H1 (cell line): ENCODE measurements at regions not wholly inside any gene's neighbourhood (a gene's known extent, or its start where the extent isn't known, plus 50 kb on each side); places are given as distances from the start of the nearest gene placed in this dataset.

ENCODE experiments used
- CTCF ChIA-PET: fragments of 300-600 bp; sonication (Branson Sonifier 250); formaldehyde crosslinking; loops from one replicate; lab custom pipeline; 2021; ENCODE audit not compliant: partially characterized antibody; lab: Charles Lee
- POLR2A ChIA-PET: fragments of 300-600 bp; sonication (Branson Sonifier 250); formaldehyde crosslinking; loops from one replicate; lab custom pipeline; 2021; ENCODE audit warnings: inconsistent platforms; ENCODE audit not compliant: partially characterized antibody; lab: Charles Lee
- DNase-seq, 2 experiments: peaks; one replicate each; pipeline versions ENCODE4 v3.0.0 to v3.0.0-alpha.2; 2010 to 2022; ENCODE audit warnings: low spot score in 2 of 2, low read depth in 1 of 2, mixed read lengths in 1 of 2
- FAIRE-seq: peaks from 2 replicates; lab custom pipeline; 2011; peaks lifted over from hg19 to GRCh38; lab: Jason Lieb, UNC
- H2AFZ ChIP-seq: 2 replicates; pipeline ENCODE4 v1.8.1; 2012; ENCODE audit warnings: low read length, inconsistent platforms
- H2AK5ac ChIP-seq: 2 replicates; pipeline ENCODE4 v1.6.1; 2013; ENCODE audit warnings: low read depth, low read length
- H2BK120ac ChIP-seq: replicated peaks from 2 replicates; pipeline ENCODE3; 2013; ENCODE audit warnings: low read depth, low read length, inconsistent platforms
- H2BK12ac ChIP-seq: 2 replicates; pipeline ENCODE4 v1.6.1; 2013; ENCODE audit warnings: low read depth, low read length
- H2BK15ac ChIP-seq: 2 replicates; pipeline ENCODE4 v1.6.1; 2013; ENCODE audit warnings: low read length
- H2BK20ac ChIP-seq: 2 replicates; pipeline ENCODE4 v1.6.1; 2013; ENCODE audit warnings: low read length
- H2BK5ac ChIP-seq: 2 replicates; pipeline ENCODE4 v1.6.1; 2013; ENCODE audit warnings: low read depth, low read length
- H3K14ac ChIP-seq: 2 replicates; pipeline ENCODE4 v1.6.1; 2013; ENCODE audit warnings: inconsistent platforms; ENCODE audit not compliant: insufficient read length
- H3K18ac ChIP-seq: 2 replicates; pipeline ENCODE4 v1.6.1; 2013; ENCODE audit warnings: low read length; ENCODE audit errors: extremely low read depth
- H3K23ac ChIP-seq: 2 replicates; pipeline ENCODE4 v1.6.1; 2013; ENCODE audit warnings: inconsistent platforms; ENCODE audit not compliant: insufficient read length
- H3K23me2 ChIP-seq: 2 replicates; pipeline ENCODE4 v1.6.1; 2013; ENCODE audit warnings: low read depth, low read length
- H3K27ac ChIP-seq: 2 replicates; pipeline ENCODE4 v1.6.1; 2011; ENCODE audit warnings: low read depth, low read length, inconsistent platforms
- H3K27me3 ChIP-seq, 4 experiments: replicated peaks in 1 of 4; 1 replicate in 1 of 4; 2 replicates in 3 of 4; pipeline versions ENCODE4 v1.6.1 to v1.8.1; 2011 to 2013; ENCODE audit warnings: low read length in 3 of 4, mild to moderate bottlenecking in 3 of 4, inconsistent platforms in 2 of 4, mixed read lengths in 2 of 4, moderate library complexity in 1 of 4; ENCODE audit not compliant: control insufficient read depth in 3 of 4, insufficient read depth in 3 of 4; ENCODE audit errors: extremely low read depth in 1 of 4
- H3K36me3 ChIP-seq, 4 experiments: 2 replicates each; pipeline versions ENCODE4 v1.6.1 to v1.8.1; 2011 to 2013; ENCODE audit warnings: mild to moderate bottlenecking in 4 of 4, low read length in 3 of 4, moderate library complexity in 2 of 4, control low read depth in 1 of 4, inconsistent platforms in 1 of 4; ENCODE audit not compliant: insufficient read depth in 4 of 4, control insufficient read depth in 2 of 4
- H3K4ac ChIP-seq: replicated peaks from 2 replicates; pipeline ENCODE3; 2013; ENCODE audit warnings: low read length, low read depth, mixed read lengths, inconsistent platforms; ENCODE audit not compliant: insufficient read length
- H3K4me1 ChIP-seq, 4 experiments: replicated peaks in 1 of 4; 1 replicate in 1 of 4; 2 replicates in 3 of 4; pipeline versions ENCODE4 v1.6.1 to v1.8.1; 2011 to 2013; ENCODE audit warnings: low read length in 3 of 4, inconsistent platforms in 2 of 4, mixed read lengths in 1 of 4; ENCODE audit not compliant: insufficient read depth in 4 of 4, control insufficient read depth in 3 of 4
- H3K4me2 ChIP-seq, 2 experiments: 2 replicates each; pipeline versions ENCODE4 v1.6.1 to v1.8.1; 2011 to 2013; ENCODE audit warnings: low read depth in 2 of 2, low read length in 2 of 2, control low read depth in 1 of 2, inconsistent platforms in 1 of 2, mild to moderate bottlenecking in 1 of 2; ENCODE audit not compliant: insufficient read depth in 1 of 2
- H3K4me3 ChIP-seq, 4 experiments: fragments of 200-600, 300-600 bp in 1 of 4; sonication (generic), shearing (Covaris generic), sonication (Bioruptor Twin) in 1 of 4; 2 replicates each; pipeline versions ENCODE4 v1.5.1 to v1.8.1; 2011 to 2016; ENCODE audit warnings: low read length in 4 of 4, low read depth in 3 of 4, control low read depth in 2 of 4, inconsistent platforms in 2 of 4, mild to moderate bottlenecking in 2 of 4, mixed read lengths in 1 of 4, moderate library complexity in 1 of 4; ENCODE audit not compliant: insufficient read depth in 2 of 4; ENCODE audit errors: extremely low read depth in 1 of 4
- H3K56ac ChIP-seq: replicated peaks from 2 replicates; pipeline ENCODE3; 2013; ENCODE audit warnings: low read depth, mild to moderate bottlenecking, mixed read lengths, low read length, inconsistent platforms; ENCODE audit not compliant: insufficient read length
- H3K79me1 ChIP-seq: 2 replicates; pipeline ENCODE4 v1.6.1; 2013; ENCODE audit warnings: low read depth, low read length, control low read depth
- H3K79me2 ChIP-seq, 2 experiments: 2 replicates each; pipeline versions ENCODE4 v1.6.1 to v1.8.1; 2012 to 2013; ENCODE audit warnings: low read length in 2 of 2, mild to moderate bottlenecking in 2 of 2, inconsistent platforms in 1 of 2; ENCODE audit not compliant: insufficient read depth in 2 of 2, control insufficient read depth in 1 of 2
- H3K9ac ChIP-seq, 4 experiments: replicated peaks in 1 of 4; 1 replicate in 1 of 4; 2 replicates in 3 of 4; pipeline versions ENCODE4 v1.6.1 to v1.8.1; 2011 to 2013; ENCODE audit warnings: low read depth in 3 of 4, low read length in 3 of 4, control low read depth in 2 of 4, mild to moderate bottlenecking in 2 of 4, moderate library complexity in 2 of 4, inconsistent platforms in 1 of 4; ENCODE audit errors: extremely low read depth in 1 of 4
- H3K9me3 ChIP-seq, 2 experiments: 2 replicates each; pipeline versions ENCODE4 v1.6.1 to v1.8.1; 2012 to 2013; ENCODE audit warnings: mild to moderate bottlenecking in 2 of 2, moderate library complexity in 2 of 2, control low read depth in 1 of 2, inconsistent platforms in 1 of 2, low read depth in 1 of 2, low read length in 1 of 2, mixed read lengths in 1 of 2; ENCODE audit not compliant: insufficient read depth in 2 of 2
- H4K20me1 ChIP-seq, 2 experiments: replicated peaks in 1 of 2; 2 replicates each; pipeline versions ENCODE3 to v1.8.1; 2011 to 2013; ENCODE audit warnings: inconsistent platforms in 2 of 2, low read length in 2 of 2, mild to moderate bottlenecking in 1 of 2; ENCODE audit not compliant: insufficient read depth in 2 of 2, control insufficient read depth in 1 of 2
- H4K5ac ChIP-seq: 2 replicates; pipeline ENCODE4 v1.6.1; 2013; ENCODE audit warnings: low read length, low read depth, mixed read lengths, inconsistent platforms; ENCODE audit not compliant: insufficient read length
- H4K8ac ChIP-seq: 2 replicates; pipeline ENCODE4 v1.8.0; 2013; ENCODE audit warnings: mild to moderate bottlenecking, moderate library complexity, low read length, inconsistent platforms; ENCODE audit not compliant: insufficient read depth; ENCODE audit errors: extremely low read depth
- H4K91ac ChIP-seq: replicated peaks from 2 replicates; pipeline ENCODE3; 2013; ENCODE audit warnings: low read length, mixed read lengths, inconsistent platforms; ENCODE audit not compliant: insufficient read length
- ASH2L ChIP-seq: fragments of 200-600, 300-600 bp; sonication (generic); IDR thresholded peaks from one replicate; pipeline ENCODE4 v1.7.1; 2017; ENCODE audit warnings: low read length
- CBX5 ChIP-seq: fragments of 300-800, 300-1000 bp; sonication (generic); IDR thresholded peaks from 2 replicates; pipeline ENCODE4 v1.7.1; 2016; ENCODE audit warnings: antibody characterized with exemption, low read length, low read depth
- CTBP2 ChIP-seq: IDR thresholded peaks from 2 replicates; pipeline ENCODE4 v1.7.0; 2011; ENCODE audit warnings: borderline replicate concordance, mild to moderate bottlenecking, moderate library complexity, mixed read lengths, low read length; ENCODE audit not compliant: insufficient read depth, insufficient read length
- FOSL1 ChIP-seq: IDR thresholded peaks from 2 replicates; pipeline ENCODE4 v1.6.1; 2011; ENCODE audit warnings: mild to moderate bottlenecking, low read depth, low read length, moderate library complexity; ENCODE audit not compliant: insufficient read depth
- JUN ChIP-seq: IDR thresholded peaks from 2 replicates; pipeline ENCODE4 v1.6.1; 2011; ENCODE audit warnings: low read depth, mild to moderate bottlenecking, improper control_type of control experiment, low read length
- PHF8 ChIP-seq: fragments of 200-600 bp; sonication (generic); conservative IDR thresholded peaks from 2 replicates; pipeline ENCODE4 v1.7.1; 2012; ENCODE audit warnings: low read depth, mild to moderate bottlenecking, inconsistent platforms, low read length, moderate library complexity
- RBBP5 ChIP-seq: IDR thresholded peaks from 2 replicates; pipeline ENCODE4 v1.7.1; 2012; ENCODE audit warnings: low read depth, mild to moderate bottlenecking, inconsistent platforms, low read length, moderate library complexity, borderline replicate concordance
- RXRA ChIP-seq: IDR thresholded peaks from 2 replicates; pipeline ENCODE4 v1.6.1; 2011; ENCODE audit warnings: low read depth, mild to moderate bottlenecking, low read length, moderate library complexity; ENCODE audit not compliant: insufficient read depth
- SAP30 ChIP-seq: fragments of 300-600 bp; sonication (generic); IDR thresholded peaks from 2 replicates; pipeline ENCODE4 v1.7.1; 2012; ENCODE audit warnings: low read length, moderate library complexity, mild to moderate bottlenecking, inconsistent platforms; ENCODE audit not compliant: insufficient read depth, insufficient replicate concordance
- SP2 ChIP-seq: IDR thresholded peaks from 2 replicates; pipeline ENCODE4 v1.6.1; 2012; ENCODE audit warnings: mild to moderate bottlenecking, low read length, inconsistent platforms
- TCF12 ChIP-seq: IDR thresholded peaks from 2 replicates; pipeline ENCODE4 v1.6.1; 2011; ENCODE audit warnings: low read depth, mild to moderate bottlenecking, low read length
- TEAD4 ChIP-seq: IDR thresholded peaks from 2 replicates; pipeline ENCODE4 v1.6.1; 2012; ENCODE audit warnings: low read depth, low read length, inconsistent platforms, mixed read lengths
- USF2 ChIP-seq: IDR thresholded peaks from 2 replicates; pipeline ENCODE4 v1.6.1; 2011; ENCODE audit warnings: low read length, improper control_type of control experiment
- ZNF274 ChIP-seq: IDR thresholded peaks from 2 replicates; pipeline ENCODE4 v1.7.0; 2012; ENCODE audit warnings: low read length, borderline replicate concordance; ENCODE audit errors: extremely low read depth
- WGBS, 2 experiments: shearing (Covaris generic) in 1 of 2; methylation state at CpG; one replicate each; pipeline versions ENCODE4 v1.1.6 to v1.1.7; 2013 to 2015; ENCODE audit warnings: low lambda C conversion rate in 2 of 2, mixed read lengths in 2 of 2, inconsistent platforms in 1 of 2, low coverage in 1 of 2, missing lambda C conversion rate in 1 of 2; ENCODE audit not compliant: insufficient replicate concordance in 2 of 2, insufficient coverage in 1 of 2, insufficient read length in 1 of 2; ENCODE audit errors: extremely low coverage in 1 of 2, missing lambda C conversion rate in 1 of 2; 5-methylcytosine and 5-hydroxymethylcytosine counted together

GRCh38 chr9:115838417-115838816 lies 315.2 kb upstream of the PAPPA start:
- Histone ChIP-seq H3K27me3 (no peaks in the 10 kb centered on the region), H3K36me3 (no peaks in the 10 kb centered on the region), H3K4me1 (no peaks in the 10 kb centered on the region), H3K56ac (no peak overlapping the region), H4K5ac (no peak overlapping the region), H3K9me3 (no peaks in the 10 kb centered on the region), H3K4me2 (no peak overlapping the region), H2AK5ac (no peak overlapping the region), H2BK20ac (no peak overlapping the region), H3K4ac (no peak overlapping the region), H3K4me3 (no peak overlapping the region), H2AFZ (0 out of 2 replicates have a peak overlapping the region, but pooled peaks have one; percentile 8), H3K14ac (no peak overlapping the region), H3K23me2 (no peaks in the 10 kb centered on the region; the same call in 1 of the 2 replicates), H2BK12ac (no peak overlapping the region), H3K27ac (no peak overlapping the region), H3K9ac (no peak overlapping the region), H2BK5ac (0 out of 2 replicates have a peak overlapping the region, but pooled peaks have one; percentile 60), H3K79me1 (no peaks in the 10 kb centered on the region), H4K8ac (no peak overlapping the region), H2BK15ac (no peak overlapping the region), H2BK120ac (no peak overlapping the region), H3K23ac (no peak overlapping the region), H4K20me1 (no peaks in the 10 kb centered on the region), H4K91ac (no peak overlapping the region), H3K79me2 (0 out of 4 replicates have a peak, but pooled peaks cover 0 to 2% of the 10 kb centered on the region in 2 experiments), H3K18ac (no peak overlapping the region)
- 46% methylated on average over 3 of the region's 3 CpGs; no CpG with 5 or more reads in 1 of the 2 experiments for WGBS, 2 experiments
- DNase-seq: no peak
- CTCF ChIA-PET: no interaction called here
- no peak for FAIRE-seq
- POLR2A ChIA-PET: no interaction called here
- TF ChIP-seq ASH2L (no peak), RBBP5 (no peak), TCF12 (no peak), JUN (no peak), CBX5 (no peak), TEAD4 (no peak), PHF8 (no peak), FOSL1 (no peak), SAP30 (no peak), CTBP2 (no peak), USF2 (no peak), ZNF274 (no peak), SP2 (no peak), RXRA (no peak)
